ENCODE measurements at regions not wholly inside any gene's neighbourhood (a gene's known extent, or its start where the extent isn't known, plus 50 kb on each side); places are given as distances from the start of the nearest gene placed in this dataset.

GRCh38 chr10:91167406-91167805, 53.1 kb upstream of the PCGF5 start:
- FAIRE-seq (no peak), DNase-seq (ENCODE audit: insufficient read length, low spot score) (no peak)

DNA sequence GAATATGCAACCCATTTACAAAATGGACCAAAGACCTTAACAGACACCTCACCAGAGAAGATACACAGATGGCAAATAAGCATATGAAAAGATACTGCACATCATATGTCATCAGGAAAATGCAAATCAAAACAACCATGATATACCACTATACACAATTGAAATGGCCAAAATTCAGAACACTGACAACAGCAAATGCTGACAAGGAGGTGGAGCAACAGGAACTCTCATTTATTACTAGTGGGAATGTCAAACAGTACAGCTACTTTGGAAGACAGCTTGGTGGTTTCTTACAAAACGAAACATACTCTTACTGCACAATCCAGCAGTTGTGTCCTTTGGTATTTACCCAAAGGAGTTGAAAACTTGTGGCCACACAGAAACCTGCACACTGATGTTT, 50.0 kb upstream of the PCGF5 start:
- no peak for FAIRE-seq
- DNase-seq (ENCODE audit: insufficient read length, low spot score), result no peak

Measured in HTR-8/SVneo (cell line).